ENCODE measurements at regions not wholly inside any gene's neighbourhood (a gene's known extent, or its start where the extent isn't known, plus 50 kb on each side); places are given as distances from the start of the nearest gene placed in this dataset.

GRCh38 chr4:8724436-8725070 is 132.0 kb downstream of the CPZ start (continued):
- TF ChIP-seq CHD7 (IDR thresholded peaks at IDR 0.05; ENCODE audit: insufficient replicate concordance, low read length) (no peak), POLR2A (IDR thresholded peaks at IDR 0.05; ENCODE audit: control extremely low read depth in 1 of 2, low read depth in 2 of 2, low read length in 2 of 2) (no peak), EP300 (IDR thresholded peaks at IDR 0.05; ENCODE audit: borderline replicate concordance in 1 of 2, low read depth in 2 of 2, low read length in 2 of 2) (no peak), PHF8 (conservative IDR thresholded peaks at IDR 0.05; ENCODE audit: low read depth, low read length) (no peak), GABPA (IDR thresholded peaks at IDR 0.05; ENCODE audit: borderline replicate concordance, insufficient read depth, low read length) (no peak), TCF12 (IDR thresholded peaks at IDR 0.05; ENCODE audit: low read depth, low read length) (no peak), SIN3A (conservative IDR thresholded peaks at IDR 0.05 in 1 of 2, IDR thresholded peaks at IDR 0.05 in 1 of 2; ENCODE audit: low read depth in 1 of 2, low read length in 2 of 2) (no peak), SP4 (IDR thresholded peaks at IDR 0.05; ENCODE audit: low read length) (no peak), CTBP2 (IDR thresholded peaks at IDR 0.05; ENCODE audit: borderline replicate concordance, insufficient read depth, insufficient read length, low read length) (no peak)

All from H1 (cell line).